Heart left ventricle (tissue), 16 donors: ENCODE measurements at regions not wholly inside any gene's neighbourhood (a gene's known extent, or its start where the extent isn't known, plus 50 kb on each side); places are given as distances from the start of the nearest gene placed in this dataset.
"Not testable (repeated sequence)": the region's sequence is repeated elsewhere in the genome, so short reads cannot be mapped to it uniquely, and the experiment has no call there.

Experiments
- ATAC-seq, 4 donors: fragments of 200-7000 bp; cut with Tn5 transposase; one replicate each; pipeline ENCODE4 v1.9.1; 2020 to 2022; ENCODE audit warnings: moderate library complexity in 4 of 4, mild to moderate bottlenecking in 3 of 4, moderate number of reproducible peaks in 1 of 4
- DNase-seq, 5 donors: peaks; one replicate each; pipeline ENCODE4 v3.0.0-alpha.2; 2020
- H3K27ac ChIP-seq, 12 donors: fragments of 200-600 bp; sonication (generic) in 4 of 12; one replicate each; pipeline versions ENCODE4 v1.5.0 to v1.8.0; 2016 to 2022; ENCODE audit warnings: mild to moderate bottlenecking in 2 of 12
- H3K27me3 ChIP-seq, 9 donors: fragments of 200-600 bp; sonication (generic) in 2 of 9; one replicate each; pipeline versions ENCODE4 v1.5.1 to v1.8.0; 2016 to 2022; ENCODE audit warnings: mild to moderate bottlenecking in 3 of 9
- H3K36me3 ChIP-seq, 9 donors: fragments of 200-600 bp; sonication (generic) in 2 of 9; one replicate each; pipeline versions ENCODE4 v1.5.0 to v1.8.0; 2018 to 2022; ENCODE audit warnings: mild to moderate bottlenecking in 2 of 9
- H3K4me1 ChIP-seq, 12 donors: fragments of 200-600 bp; sonication (generic) in 4 of 12; one replicate each; pipeline versions ENCODE4 v1.5.0 to v1.8.0; 2016 to 2022; ENCODE audit warnings: mild to moderate bottlenecking in 3 of 12
- H3K4me3 ChIP-seq, 12 donors: fragments of 200-600 bp; sonication (generic) in 4 of 12; one replicate each; pipeline versions ENCODE4 v1.5.0 to v1.8.0; 2017 to 2022; ENCODE audit warnings: mild to moderate bottlenecking in 9 of 12, moderate library complexity in 4 of 12
- H3K9me3 ChIP-seq, 12 donors: fragments of 200-600 bp; sonication (generic) in 4 of 12; one replicate each; pipeline versions ENCODE4 v1.5.0 to v1.8.0; 2016 to 2022; ENCODE audit warnings: mild to moderate bottlenecking in 1 of 12
- POLR2A ChIP-seq, 2 donors: fragments of 450-650 bp; IDR thresholded peaks; one replicate each; pipeline ENCODE4 v1.6.1; 2017; ENCODE audit warnings: antibody characterized with exemption in 2 of 2, mild to moderate bottlenecking in 2 of 2, moderate library complexity in 2 of 2
- WGBS, 4 donors: extraction: QIAGEN DNeasy Blood & Tissue Kit in 2 of 4; methylation state at CpG; one replicate each; pipeline versions ENCODE4 v1.1.5 to v1.1.7; 2013 to 2018; 5-methylcytosine and 5-hydroxymethylcytosine counted together
- intact Hi-C, 10 donors: fragments of 100-400 bp; cut with DNase I; formaldehyde crosslinking; loops; one replicate each; pipeline versions ENCODE4 v1.11.1 to v1.14.2; 2022
- TF ChIP-seq, protein P1 (sequence below), 12 donors: fragments of 200-600 bp; sonication (generic) in 4 of 12; IDR thresholded peaks; one replicate each; pipeline versions ENCODE4 v1.5.0 to v1.8.0; 2018 to 2022; ENCODE audit warnings: antibody characterized with exemption in 12 of 12, mild to moderate bottlenecking in 5 of 12
- donor health status: ischemic (EF 13 %, LVEDD 7.1; RV severe dilation, severe dysfunction).
- donor health status: healthy with polysubstance abuse.
- donor health status: DM: no; HTN: yes; CAD: no.
- donor health status: DM: no; HTN: no; CAD: no.
- donor health status: ischemic (EF 25% LVEDD 6.9; RV normal size, moderate dysfunction).
- donor health status: ischemic (EF 25% LVEDD 5.7; RV mildly dilated, moderate dysfunction).
- donor health status: healthy.
- donor health status: DM: yes; HTN: yes; CAD: no.
- donor health status: ischemic (EF 35%, LVEDD 5.7; RV mildly dilated, moderate dysfunction).
- donor health status: nonischemic (EF 11% LVEDD 7.7; RV severe dilation, severe dysfunction).
- donor health status: DM: yes; HTN: yes; CAD: no.
- donor health status: PGD.
- donor health status: ischemic (EF 29% LVEDD 5.4; RV normal size, mild dysfunction).
- donor health status: nonischemic (EF 23%, LVEDD 6.1; RV moderate dilation, normal function).

DNA sequence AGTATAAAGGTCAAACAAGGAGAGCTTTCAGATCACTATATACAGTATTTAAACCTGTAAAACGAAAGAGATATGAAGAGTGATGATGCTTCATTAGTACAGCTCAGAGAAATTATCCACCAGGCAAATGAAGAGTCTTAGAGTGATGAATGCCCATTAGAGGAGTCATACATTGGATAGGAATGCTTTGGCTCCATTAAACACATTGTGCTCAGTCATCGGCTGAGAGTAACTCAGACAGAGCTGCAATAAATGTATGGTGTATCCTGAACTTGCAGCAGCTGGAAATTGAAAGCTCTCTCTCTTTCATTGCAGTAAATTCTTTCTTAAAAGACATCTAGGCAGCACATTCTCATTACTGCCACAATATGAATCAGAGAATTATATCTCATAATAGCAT, 340.8 kb upstream of the SPHKAP start:
- H3K27ac ChIP-seq, result no peak overlapping the region
- H3K36me3 ChIP-seq, result no peaks in the 10 kb centered on the region
- ATAC-seq (no peak), DNase-seq (no peak)
- peaks cover 0 to 18% (median 5%) of the 10 kb centered on the region in 12 donors for H3K9me3 ChIP-seq
- no peaks in the 10 kb centered on the region for H3K4me1 ChIP-seq
- intact Hi-C loops, result no loop called here
- no peak overlapping the region for H3K4me3 ChIP-seq
- TF ChIP-seq, protein P1, sequence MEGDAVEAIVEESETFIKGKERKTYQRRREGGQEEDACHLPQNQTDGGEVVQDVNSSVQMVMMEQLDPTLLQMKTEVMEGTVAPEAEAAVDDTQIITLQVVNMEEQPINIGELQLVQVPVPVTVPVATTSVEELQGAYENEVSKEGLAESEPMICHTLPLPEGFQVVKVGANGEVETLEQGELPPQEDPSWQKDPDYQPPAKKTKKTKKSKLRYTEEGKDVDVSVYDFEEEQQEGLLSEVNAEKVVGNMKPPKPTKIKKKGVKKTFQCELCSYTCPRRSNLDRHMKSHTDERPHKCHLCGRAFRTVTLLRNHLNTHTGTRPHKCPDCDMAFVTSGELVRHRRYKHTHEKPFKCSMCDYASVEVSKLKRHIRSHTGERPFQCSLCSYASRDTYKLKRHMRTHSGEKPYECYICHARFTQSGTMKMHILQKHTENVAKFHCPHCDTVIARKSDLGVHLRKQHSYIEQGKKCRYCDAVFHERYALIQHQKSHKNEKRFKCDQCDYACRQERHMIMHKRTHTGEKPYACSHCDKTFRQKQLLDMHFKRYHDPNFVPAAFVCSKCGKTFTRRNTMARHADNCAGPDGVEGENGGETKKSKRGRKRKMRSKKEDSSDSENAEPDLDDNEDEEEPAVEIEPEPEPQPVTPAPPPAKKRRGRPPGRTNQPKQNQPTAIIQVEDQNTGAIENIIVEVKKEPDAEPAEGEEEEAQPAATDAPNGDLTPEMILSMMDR (IDR thresholded peaks at IDR 0.05), result no peak
- no peak for TF ChIP-seq POLR2A (IDR thresholded peaks at IDR 0.05)
- 56 to 73% (median 65%) methylated on average over 2 of the region's 2 CpGs for WGBS, 4 donors
- H3K27me3 ChIP-seq, result no peaks in the 10 kb centered on the region

DNA sequence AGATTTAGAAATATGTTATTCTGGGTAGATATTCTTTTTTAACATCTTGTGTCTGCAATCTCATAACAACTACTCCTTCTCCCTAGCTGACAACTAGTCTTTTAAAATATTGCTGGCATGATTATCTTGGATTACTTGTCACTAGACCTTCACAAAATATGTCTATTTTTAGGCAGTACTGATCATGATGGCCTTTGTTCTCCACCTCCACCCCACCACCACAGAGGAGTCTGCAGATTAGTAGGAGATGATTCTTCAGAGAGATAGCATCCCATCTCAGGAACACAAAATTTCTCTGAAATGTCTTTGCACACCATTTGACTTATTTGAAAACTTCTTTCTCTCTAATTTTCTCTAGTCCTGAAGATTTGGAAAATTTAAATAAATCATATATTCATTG, 338.1 kb upstream of the SPHKAP start:
- Histone ChIP-seq H3K4me1 (no peaks in the 10 kb centered on the region), H3K27me3 (no peaks in the 10 kb centered on the region), H3K36me3 (no peaks in the 10 kb centered on the region), H3K9me3 (peaks cover 0 to 18% (median 5%) of the 10 kb centered on the region in 12 donors), H3K27ac (no peak overlapping the region), H3K4me3 (no peak overlapping the region)
- intact Hi-C loops, result no loop called here
- TF ChIP-seq, protein P1 (IDR thresholded peaks at IDR 0.05), result no peak
- TF ChIP-seq POLR2A (IDR thresholded peaks at IDR 0.05), result no peak
- ATAC-seq (no peak), DNase-seq (no peak)

DNA sequence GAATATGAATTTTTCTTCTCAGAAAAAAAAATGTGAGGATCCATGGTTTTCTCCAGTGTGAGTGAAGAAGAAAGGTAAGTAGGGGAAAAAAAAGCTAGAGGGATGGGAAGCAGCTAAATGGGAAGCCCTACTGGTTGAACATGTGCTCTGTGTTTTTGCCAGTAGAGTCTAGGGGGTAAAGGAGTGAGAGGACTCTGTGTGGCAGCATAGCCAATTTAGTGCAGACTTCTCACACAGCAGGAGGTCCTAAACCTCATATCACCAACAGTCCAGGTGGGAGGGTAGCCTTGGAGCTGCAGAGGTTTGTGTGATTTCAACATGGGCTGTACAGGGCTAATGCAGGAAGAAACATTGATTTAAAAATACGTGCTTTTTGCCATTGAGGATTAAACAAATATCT, 334.5 kb upstream of the SPHKAP start:
- WGBS, 4 donors, result 77 to 84% (median 80%) methylated on average over 1 of the region's 1 CpG
- Histone ChIP-seq H3K9me3 (no peaks in the 10 kb centered on the region), H3K36me3 (no peaks in the 10 kb centered on the region), H3K4me3 (no peak overlapping the region), H3K27me3 (no peaks in the 10 kb centered on the region), H3K4me1 (no peaks in the 10 kb centered on the region), H3K27ac (no peak overlapping the region)
- ATAC-seq (no peak), DNase-seq (no peak)
- TF ChIP-seq POLR2A (IDR thresholded peaks at IDR 0.05), result no peak
- TF ChIP-seq, protein P1 (IDR thresholded peaks at IDR 0.05), result no peak
- intact Hi-C loops, result no loop called here

DNA sequence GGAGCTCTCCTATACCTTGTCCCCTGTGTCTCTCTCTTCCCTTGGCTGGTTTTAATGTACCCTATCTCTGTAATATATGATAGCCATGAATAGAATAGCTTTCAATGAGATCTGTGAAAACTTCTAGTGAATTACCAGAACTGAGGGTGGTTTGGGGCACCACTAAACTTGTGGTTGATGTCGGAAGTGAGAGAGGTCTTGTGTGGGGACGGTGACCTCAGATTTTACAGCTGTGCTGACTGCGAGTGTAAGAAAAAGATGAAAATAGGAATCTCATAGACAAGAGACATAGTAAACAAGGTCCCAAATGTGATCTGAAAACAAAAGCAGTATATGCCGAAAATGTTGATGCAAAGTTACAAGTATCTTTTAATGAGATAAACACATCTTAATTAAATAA, 332.0 kb upstream of the SPHKAP start:
- H3K4me3 ChIP-seq, H3K36me3 ChIP-seq, intact Hi-C loops, H3K9me3 ChIP-seq, H3K27me3 ChIP-seq, H3K4me1 ChIP-seq, DNase-seq, ATAC-seq, H3K27ac ChIP-seq: not testable (repeated sequence)
- 89 to 93% (median 93%) methylated on average over 4 of the region's 4 CpGs for WGBS, 4 donors

DNA sequence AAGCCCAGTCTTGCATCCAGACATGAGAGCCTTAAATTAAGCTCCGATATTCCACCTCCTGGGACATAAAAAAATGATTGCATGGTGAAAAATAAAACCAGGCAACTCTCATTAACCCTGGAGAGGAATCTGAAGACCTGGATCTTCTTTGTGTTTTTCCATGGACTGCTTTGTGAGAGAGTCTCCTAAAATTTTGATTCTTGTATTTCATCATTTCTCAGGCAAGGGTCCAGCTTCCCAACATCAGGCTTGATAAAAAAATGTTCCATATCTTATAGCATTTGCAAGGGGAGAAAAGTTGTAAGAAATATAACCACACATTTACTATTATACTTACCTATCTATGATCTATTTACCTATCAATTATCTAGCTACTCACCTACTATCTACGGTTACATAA, 327.5 kb upstream of the SPHKAP start:
- Histone ChIP-seq H3K9me3 (no peaks in the 10 kb centered on the region), H3K4me3 (no peak overlapping the region), H3K27me3 (no peaks in the 10 kb centered on the region), H3K27ac (no peak overlapping the region), H3K4me1 (peaks cover 0 to 7% (median 1%) of the 10 kb centered on the region in 12 donors), H3K36me3 (no peaks in the 10 kb centered on the region)
- DNase-seq (no peak), ATAC-seq (no peak)
- 39 to 65% (median 54%) methylated on average over 2 of the region's 2 CpGs for WGBS, 4 donors
- intact Hi-C loops, result no loop called here
- TF ChIP-seq POLR2A (IDR thresholded peaks at IDR 0.05), result no peak
- TF ChIP-seq, protein P1 (IDR thresholded peaks at IDR 0.05), result no peak
